Panc1 (cell line): ENCODE measurements at regions not wholly inside any gene's neighbourhood (a gene's known extent, or its start where the extent isn't known, plus 50 kb on each side); places are given as distances from the start of the nearest gene placed in this dataset.

Experiments used
- ATAC-seq: fragments of 200-7000 bp; cut with Tn5 transposase; 2 replicates; pipeline ENCODE4 v1.9.1; 2020; ENCODE audit warnings: mild to moderate bottlenecking, moderate library complexity
- BruUV-seq: library from RNA; stranded (reverse); fragments of 400-500 nt; replicated peaks from 2 replicates; lab custom pipeline; 2021; lab: Mats Ljungman, UMichigan
- CTCF ChIA-PET: fragments of 300-600 bp; sonication (Branson Sonifier 250); formaldehyde crosslinking; loops from one replicate; lab custom pipeline; 2022; ENCODE audit warnings: antibody characterized with exemption; lab: Charles Lee
- POLR2A ChIA-PET: fragments of 300-600 bp; sonication (Branson Sonifier 250); formaldehyde crosslinking; loops from one replicate; lab custom pipeline; 2022; ENCODE audit warnings: antibody characterized with exemption; lab: Charles Lee
- DNase-seq: peaks from one replicate; pipeline ENCODE4 v3.0.0-alpha.2; 2010; ENCODE audit warnings: low read depth, low spot score
- H3K27ac ChIP-seq: 2 replicates; pipeline ENCODE4 v1.5.1; 2011; ENCODE audit warnings: mild to moderate bottlenecking, low read length, inconsistent platforms
- H3K27me3 ChIP-seq: fragments of 200-500 bp; sonication (Bioruptor generic); 2 replicates; pipeline ENCODE4 v1.6.0; 2014; ENCODE audit warnings: low read length, inconsistent platforms; ENCODE audit not compliant: control insufficient read depth, insufficient read depth
- H3K36me3 ChIP-seq: fragments of 200-500 bp; sonication (Bioruptor generic); 2 replicates; pipeline ENCODE4 v1.5.1; 2014; ENCODE audit warnings: inconsistent platforms, mild to moderate bottlenecking, low read length, moderate library complexity; ENCODE audit not compliant: control insufficient read depth, insufficient read depth
- H3K4me1 ChIP-seq: 2 replicates; pipeline ENCODE4 v1.5.1; 2011; ENCODE audit warnings: inconsistent platforms, mild to moderate bottlenecking, low read length, moderate library complexity; ENCODE audit not compliant: control insufficient read depth, insufficient read depth
- H3K4me3 ChIP-seq, 2 experiments: 2 replicates each; pipeline ENCODE4 v1.5.1; 2011 to 2012; ENCODE audit warnings: low read depth in 2 of 2, low read length in 2 of 2, mild to moderate bottlenecking in 2 of 2, inconsistent platforms in 1 of 2, moderate library complexity in 1 of 2
- H3K9me3 ChIP-seq: fragments of 200-500 bp; sonication (Bioruptor generic); 2 replicates; pipeline ENCODE4 v1.5.1; 2014; ENCODE audit warnings: low read depth, mild to moderate bottlenecking, inconsistent platforms, low read length, moderate library complexity; ENCODE audit not compliant: control insufficient read depth, insufficient read depth
- CTCF ChIP-seq: fragments of 450-650 bp; IDR thresholded peaks from 2 replicates; pipeline ENCODE4 v1.5.1; 2017; ENCODE audit warnings: mild to moderate bottlenecking
- POLR2AphosphoS5 ChIP-seq: IDR thresholded peaks from 2 replicates; pipeline ENCODE4 v1.6.1; 2012; ENCODE audit warnings: mild to moderate bottlenecking, low read depth, low read length, moderate library complexity
- REST ChIP-seq, 2 experiments: IDR thresholded peaks; 2 replicates each; pipeline ENCODE4 v1.6.1; 2011 to 2012; ENCODE audit warnings: low read depth in 2 of 2, control low read depth in 1 of 2, low read length in 1 of 2, mild to moderate bottlenecking in 1 of 2, moderate library complexity in 1 of 2; ENCODE audit not compliant: insufficient read depth in 1 of 2
- SIN3A ChIP-seq: IDR thresholded peaks from 2 replicates; pipeline ENCODE4 v1.6.1; 2012; ENCODE audit warnings: low read depth, mild to moderate bottlenecking, low read length, moderate library complexity, borderline replicate concordance; ENCODE audit not compliant: insufficient read depth
- TCF7L2 ChIP-seq: IDR thresholded peaks from 2 replicates; pipeline ENCODE4 v1.6.1; 2011; ENCODE audit warnings: mild to moderate bottlenecking, low read depth, low read length, inconsistent platforms
- in situ Hi-C: cut with HindIII; loops from 2 replicates; pipeline ENCODE4 v1.10.0; 2016; ENCODE audit warnings: low sequenced_read_pairs, low pct_unique_long_range_greater_than_20kb
- intact Hi-C: fragments of 100-400 bp; cut with micrococcal nuclease; formaldehyde crosslinking; loops from one replicate; pipeline ENCODE4 v1.10.0; 2022; ENCODE audit not compliant: unreplicated experiment

GRCh38 chr14:65815127-65815526, 402.6 kb downstream of the FUT8 start:
- TF ChIP-seq POLR2AphosphoS5 (no peak), CTCF (peak; percentile 7; the same call in 1 of the 2 replicates)
- ChIA-PET POLR2A (no interaction called here), CTCF (no interaction called here)
- no peak overlapping the region for H3K4me3 ChIP-seq
- H3K27me3 ChIP-seq: no peaks in the 10 kb centered on the region; the same call in 1 of the 2 replicates
- no peak for DNase-seq
- no TSS peak for BruUV-seq
- in situ Hi-C loops: no loop called here
- H3K4me1 ChIP-seq: no peaks in the 10 kb centered on the region
- no peak overlapping the region for H3K27ac ChIP-seq
- no peaks in the 10 kb centered on the region for H3K36me3 ChIP-seq
- ATAC-seq: no peak
- intact Hi-C loops: no loop called here
- H3K9me3 ChIP-seq: no peaks in the 10 kb centered on the region

GRCh38 chr14:65817011-65817410, 404.5 kb downstream of the FUT8 start:
- ChIA-PET CTCF (no interaction called here), POLR2A (no interaction called here)
- in situ Hi-C loops: no loop called here
- H3K4me3 ChIP-seq: no peak overlapping the region
- H3K9me3 ChIP-seq: no peaks in the 10 kb centered on the region
- ATAC-seq (no peak), DNase-seq (no peak)
- H3K27me3 ChIP-seq: no peaks in the 10 kb centered on the region; the same call in 1 of the 2 replicates
- no peak overlapping the region for H3K27ac ChIP-seq
- intact Hi-C loops: no loop called here
- BruUV-seq: no TSS peak
- no peak for TF ChIP-seq SIN3A
- no peak for TF ChIP-seq POLR2AphosphoS5
- TF ChIP-seq REST (IDR thresholded peaks at IDR 0.05; ENCODE audit: insufficient read depth in 1 of 2, low read depth in 2 of 2, low read length in 1 of 2): no peak
- TF ChIP-seq TCF7L2: no peak
- TF ChIP-seq CTCF: no peak
- no peaks in the 10 kb centered on the region for H3K4me1 ChIP-seq
- H3K36me3 ChIP-seq: no peaks in the 10 kb centered on the region
